Endodermal cell (in vitro differentiated cells): ENCODE measurements at regions not wholly inside any gene's neighbourhood (a gene's known extent, or its start where the extent isn't known, plus 50 kb on each side); places are given as distances from the start of the nearest gene placed in this dataset.

Experiments used
- DNase-seq: peaks from one replicate; pipeline ENCODE4 v3.0.0-alpha.2; 2017
- H3K27ac ChIP-seq: 2 replicates; pipeline ENCODE4 v1.5.1; 2013; ENCODE audit warnings: mild to moderate bottlenecking, low read depth, low read length, moderate library complexity
- H3K27me3 ChIP-seq: 2 replicates; pipeline ENCODE4 v1.6.1; 2013; ENCODE audit warnings: mild to moderate bottlenecking, low read length, moderate library complexity; ENCODE audit not compliant: insufficient read depth, control insufficient read depth, poor library complexity, severe bottlenecking
- H3K36me3 ChIP-seq: 2 replicates; pipeline ENCODE4 v1.7.0; 2013; ENCODE audit warnings: mild to moderate bottlenecking, low read length, moderate library complexity; ENCODE audit not compliant: control insufficient read depth, insufficient read depth
- H3K4me1 ChIP-seq: one replicate; pipeline ENCODE4 v1.7.0; 2013; ENCODE audit warnings: low read length; ENCODE audit not compliant: control insufficient read depth, insufficient read depth
- H3K4me3 ChIP-seq: 2 replicates; pipeline ENCODE4 v1.5.1; 2013; ENCODE audit warnings: mild to moderate bottlenecking, low read length, moderate library complexity
- H3K9ac ChIP-seq: 2 replicates; pipeline ENCODE4 v1.6.1; 2013; ENCODE audit warnings: mild to moderate bottlenecking, low read length, moderate library complexity; ENCODE audit not compliant: poor library complexity, severe bottlenecking; ENCODE audit errors: extremely low read depth
- H3K9me3 ChIP-seq: 2 replicates; pipeline ENCODE4 v1.6.1; 2013; ENCODE audit warnings: mild to moderate bottlenecking, low read length, moderate library complexity; ENCODE audit not compliant: control insufficient read depth
- H3K27ac Mint-ChIP-seq: 2 replicates; pipeline ENCODE4 v1.8.0; 2020; ENCODE audit warnings: mixed read lengths
- H3K27me3 Mint-ChIP-seq: 2 replicates; pipeline ENCODE4 v1.8.0; 2021; ENCODE audit warnings: mild to moderate bottlenecking, mixed read lengths; ENCODE audit not compliant: insufficient read depth
- H3K36me3 Mint-ChIP-seq: 2 replicates; pipeline ENCODE4 v1.8.0; 2020; ENCODE audit warnings: low read depth, mixed read lengths
- H3K4me1 Mint-ChIP-seq: 2 replicates; pipeline ENCODE4 v1.8.0; 2020; ENCODE audit warnings: mixed read lengths
- H3K4me3 Mint-ChIP-seq: 2 replicates; pipeline ENCODE4 v1.8.0; 2020; ENCODE audit warnings: mild to moderate bottlenecking, moderate library complexity, mixed read lengths
- H3K9me3 Mint-ChIP-seq: 2 replicates; pipeline ENCODE4 v1.8.0; 2020; ENCODE audit warnings: mild to moderate bottlenecking, mixed read lengths
- WGBS, 2 experiments: methylation state at CpG; one replicate each; pipeline versions ENCODE4 v1.1.5 to v1.1.7; 2013; ENCODE audit warnings: missing lambda C conversion rate in 2 of 2, mixed read lengths in 1 of 2; ENCODE audit not compliant: insufficient coverage in 1 of 2, insufficient read length in 1 of 2; 5-methylcytosine and 5-hydroxymethylcytosine counted together
- TF ChIP-seq, protein P1 (sequence below): fragments of 200-600 bp; sonication (generic); conservative IDR thresholded peaks from 2 replicates; pipeline ENCODE4 v1.5.0; 2021; ENCODE audit warnings: antibody characterized with exemption, mild to moderate bottlenecking

DNA sequence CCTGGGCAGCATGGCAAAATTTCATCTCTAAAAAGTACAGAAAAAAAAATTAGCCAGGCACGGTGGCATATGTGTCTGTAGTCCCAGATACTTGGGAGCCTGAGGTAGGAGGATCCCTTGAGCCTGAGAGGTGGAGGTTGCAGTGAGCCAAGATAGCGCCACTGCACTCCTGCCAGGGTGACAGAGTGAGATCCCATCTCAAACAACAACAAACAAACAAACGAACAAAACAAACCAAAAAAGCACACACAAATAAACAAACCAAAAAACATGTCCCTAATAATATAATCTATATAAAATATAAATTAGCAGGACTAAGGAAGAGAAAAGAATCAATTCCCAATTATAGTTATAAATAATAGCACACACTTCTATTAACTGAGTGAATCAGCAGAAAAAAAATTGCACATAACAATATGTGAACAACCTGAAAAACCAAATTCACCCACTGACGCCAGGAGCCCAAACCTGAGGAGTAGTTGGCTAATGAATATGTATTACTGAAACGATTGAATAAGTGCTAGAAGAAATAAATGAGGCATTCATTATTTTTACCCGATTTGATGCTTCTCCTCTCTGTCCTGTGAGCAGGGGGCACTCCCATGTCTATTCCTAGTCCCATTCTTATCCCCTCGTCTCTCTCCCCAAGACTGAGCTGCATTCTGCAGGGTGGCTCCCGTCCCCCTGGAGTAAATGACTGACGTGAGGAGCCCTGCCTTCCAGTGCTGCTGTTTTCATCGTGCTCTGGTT lies 108.2 kb upstream of the TOP3B start:
- no peaks in the 10 kb centered on the region for H3K9me3 ChIP-seq
- H3K36me3 Mint-ChIP-seq: no peaks in the 10 kb centered on the region
- no peaks in the 10 kb centered on the region for H3K9me3 Mint-ChIP-seq
- WGBS, 2 experiments: 81 to 100% methylated on average over 1 to 10 of the region's 10 CpGs
- H3K4me1 Mint-ChIP-seq: no peaks in the 10 kb centered on the region
- H3K27me3 ChIP-seq: peaks cover 85% of the 10 kb centered on the region
- no peak overlapping the region for H3K9ac ChIP-seq
- H3K27me3 Mint-ChIP-seq: peaks cover 99% of the 10 kb centered on the region
- TF ChIP-seq, protein P1, sequence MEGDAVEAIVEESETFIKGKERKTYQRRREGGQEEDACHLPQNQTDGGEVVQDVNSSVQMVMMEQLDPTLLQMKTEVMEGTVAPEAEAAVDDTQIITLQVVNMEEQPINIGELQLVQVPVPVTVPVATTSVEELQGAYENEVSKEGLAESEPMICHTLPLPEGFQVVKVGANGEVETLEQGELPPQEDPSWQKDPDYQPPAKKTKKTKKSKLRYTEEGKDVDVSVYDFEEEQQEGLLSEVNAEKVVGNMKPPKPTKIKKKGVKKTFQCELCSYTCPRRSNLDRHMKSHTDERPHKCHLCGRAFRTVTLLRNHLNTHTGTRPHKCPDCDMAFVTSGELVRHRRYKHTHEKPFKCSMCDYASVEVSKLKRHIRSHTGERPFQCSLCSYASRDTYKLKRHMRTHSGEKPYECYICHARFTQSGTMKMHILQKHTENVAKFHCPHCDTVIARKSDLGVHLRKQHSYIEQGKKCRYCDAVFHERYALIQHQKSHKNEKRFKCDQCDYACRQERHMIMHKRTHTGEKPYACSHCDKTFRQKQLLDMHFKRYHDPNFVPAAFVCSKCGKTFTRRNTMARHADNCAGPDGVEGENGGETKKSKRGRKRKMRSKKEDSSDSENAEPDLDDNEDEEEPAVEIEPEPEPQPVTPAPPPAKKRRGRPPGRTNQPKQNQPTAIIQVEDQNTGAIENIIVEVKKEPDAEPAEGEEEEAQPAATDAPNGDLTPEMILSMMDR: no peak
- H3K4me3 ChIP-seq: no peak overlapping the region
- no peak overlapping the region for H3K27ac ChIP-seq
- DNase-seq: no peak
- no peaks in the 10 kb centered on the region for H3K4me1 ChIP-seq
- no peak overlapping the region for H3K27ac Mint-ChIP-seq
- no peak overlapping the region for H3K4me3 Mint-ChIP-seq
- no peaks in the 10 kb centered on the region for H3K36me3 ChIP-seq

DNA sequence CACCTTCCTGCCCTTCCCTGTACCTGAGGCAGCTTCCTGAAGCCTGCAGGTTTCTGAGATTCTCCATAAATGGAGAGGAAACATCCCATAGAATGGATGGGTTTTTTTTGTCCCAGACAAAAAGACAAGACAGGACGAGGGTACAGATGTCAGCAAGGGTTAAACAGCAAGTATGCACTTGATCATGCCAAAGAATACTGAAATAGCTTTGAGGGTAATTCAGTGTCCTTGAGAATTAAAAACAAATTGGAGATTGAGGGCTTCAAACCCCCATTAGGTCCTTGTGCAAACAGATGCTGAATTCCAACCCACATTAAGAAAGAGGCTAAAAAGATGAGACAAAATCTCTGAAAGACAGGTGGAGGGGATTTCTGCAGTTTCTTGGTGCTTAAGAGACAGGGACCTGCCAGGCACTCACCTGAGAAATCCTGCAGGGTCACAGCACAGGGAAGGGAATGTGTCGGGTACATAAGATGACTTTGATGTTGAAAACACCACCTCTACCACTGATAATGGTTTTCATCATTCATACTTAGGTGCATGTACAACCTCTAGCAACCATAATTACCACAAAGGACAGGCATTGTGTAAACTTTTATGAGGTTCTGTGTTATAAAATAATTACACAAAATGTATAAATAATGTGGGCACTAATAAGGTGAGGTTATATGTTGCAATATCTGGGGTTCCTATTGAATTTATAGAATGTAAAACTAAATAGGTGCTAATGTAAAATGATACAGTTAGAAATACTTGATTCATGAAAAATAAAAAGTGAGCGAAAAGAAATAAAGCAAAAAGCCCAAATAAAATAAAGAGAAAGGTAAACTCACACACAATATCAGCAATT lies 107.1 kb upstream of the TOP3B start:
- Mint-ChIP-seq H3K4me1 (no peaks in the 10 kb centered on the region), H3K36me3 (no peaks in the 10 kb centered on the region), H3K4me3 (no peak overlapping the region), H3K27me3 (peaks cover 99% of the 10 kb centered on the region), H3K27ac (no peak overlapping the region), H3K9me3 (no peaks in the 10 kb centered on the region)
- 64 to 75% methylated on average over 1 to 2 of the region's 3 CpGs for WGBS, 2 experiments
- TF ChIP-seq, protein P1: no peak
- Histone ChIP-seq H3K36me3 (no peaks in the 10 kb centered on the region), H3K27ac (no peak overlapping the region), H3K27me3 (peaks cover 85% of the 10 kb centered on the region), H3K4me1 (no peaks in the 10 kb centered on the region), H3K9ac (no peak overlapping the region), H3K4me3 (no peak overlapping the region), H3K9me3 (no peaks in the 10 kb centered on the region)
- DNase-seq: no peak

DNA sequence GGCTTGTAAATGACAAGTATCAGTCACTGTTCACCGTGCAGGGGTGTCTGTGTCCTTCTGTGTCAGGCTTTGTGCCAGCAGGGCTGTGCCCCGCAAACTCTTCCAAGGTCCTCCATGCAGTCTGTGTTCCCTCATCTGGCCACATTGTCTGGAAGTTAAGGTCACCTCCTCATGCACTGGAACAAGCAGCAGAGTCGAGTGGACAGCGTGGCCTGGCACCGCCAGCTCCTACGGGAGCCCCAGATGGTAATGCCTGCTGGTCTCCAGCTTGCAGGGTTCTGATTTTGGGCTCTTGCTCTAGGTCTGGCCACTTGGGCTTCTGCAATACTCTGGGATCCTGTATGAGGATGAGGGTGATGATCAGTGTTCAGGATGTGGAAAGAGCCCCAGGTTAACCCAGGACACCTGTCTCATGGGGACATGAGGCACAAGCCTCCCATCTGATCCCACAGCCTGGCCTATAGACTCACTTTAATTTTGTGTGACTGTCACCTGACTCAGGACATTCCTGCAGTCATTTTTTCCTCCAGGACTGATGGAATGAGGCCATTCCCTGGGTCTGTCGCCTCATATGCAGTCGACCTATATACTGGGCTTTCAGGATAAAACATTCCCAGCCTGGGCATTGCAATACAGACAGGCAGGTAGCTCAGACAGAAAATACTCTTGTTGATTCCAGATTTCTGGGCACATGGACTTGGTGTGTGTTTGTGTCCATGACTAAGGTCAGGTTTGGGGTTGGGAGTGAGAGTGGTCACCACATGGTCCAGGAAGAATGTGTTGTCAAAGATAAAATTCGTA lies 106.3 kb upstream of the TOP3B start:
- TF ChIP-seq, protein P1: no peak
- 87 to 100% methylated on average over 3 to 9 of the region's 9 CpGs for WGBS, 2 experiments
- Histone ChIP-seq H3K4me3 (no peak overlapping the region), H3K27me3 (peaks cover 85% of the 10 kb centered on the region), H3K4me1 (no peaks in the 10 kb centered on the region), H3K36me3 (no peaks in the 10 kb centered on the region), H3K9me3 (no peaks in the 10 kb centered on the region), H3K9ac (no peak overlapping the region), H3K27ac (no peak overlapping the region)
- Mint-ChIP-seq H3K9me3 (no peaks in the 10 kb centered on the region), H3K27me3 (peaks cover 99% of the 10 kb centered on the region), H3K27ac (no peak overlapping the region), H3K4me3 (no peak overlapping the region), H3K4me1 (no peaks in the 10 kb centered on the region), H3K36me3 (no peaks in the 10 kb centered on the region)
- DNase-seq: no peak
